ENCODE measurements at regions not wholly inside any gene's neighbourhood (a gene's known extent, or its start where the extent isn't known, plus 50 kb on each side); places are given as distances from the start of the nearest gene placed in this dataset.

- TF ChIP-seq EP300 (IDR thresholded peaks at IDR 0.05) (no peak), CTCF (IDR thresholded peaks at IDR 0.05) (no peak), POLR2A (IDR thresholded peaks at IDR 0.05) (no peak)
Measured at GRCh38 chr5:17406423-17406838, 91.6 kb upstream of the TAF11L2 start.

All from ovary (tissue), 3 donors.